GM19372 (cell line): ENCODE measurements at regions not wholly inside any gene's neighbourhood (a gene's known extent, or its start where the extent isn't known, plus 50 kb on each side); places are given as distances from the start of the nearest gene placed in this dataset.
A peak's percentile ranks its signal among the peaks of the same experiment; 100 is the strongest.

Experiments used
- ATAC-seq: cut with Tn5 transposase; IDR thresholded peaks from one replicate; pipeline ENCODE4 v1.9.1; 2021; ENCODE audit warnings: mild to moderate bottlenecking, low read depth, moderate library complexity; ENCODE audit not compliant: unreplicated experiment

GRCh38 chr4:158013858-158014257 lies 159.0 kb downstream of the GASK1B start:
- ATAC-seq: no peak

- ATAC-seq: no peak
These were observed 162.5 kb downstream of the GASK1B start for GRCh38 chr4:158010361-158010760.

GRCh38 chr4:158008551-158009218 lies 164.1 kb downstream of the GASK1B start:
- no peak for ATAC-seq

GRCh38 chr4:158007566-158007965 lies 165.3 kb downstream of the GASK1B start:
- ATAC-seq: no peak

- ATAC-seq: no peak
These were observed 165.8 kb downstream of the GASK1B start for GRCh38 chr4:158006990-158007389.

- no peak for ATAC-seq
These were observed 167.8 kb downstream of the GASK1B start for GRCh38 chr4:158005021-158005420.

GRCh38 chr4:158004101-158004500 lies 168.7 kb downstream of the GASK1B start:
- no peak for ATAC-seq

- no peak for ATAC-seq
These were observed 169.6 kb downstream of the GASK1B start for GRCh38 chr4:158003212-158003611.

- no peak for ATAC-seq
These were observed 170.7 kb downstream of the GASK1B start for GRCh38 chr4:158002173-158002572.

- no peak for ATAC-seq
These were observed 171.1 kb downstream of the GASK1B start for GRCh38 chr4:158001756-158002155.

GRCh38 chr4:157999723-158000122 lies 173.1 kb downstream of the GASK1B start:
- no peak for ATAC-seq

GRCh38 chr4:157997296-157997695 lies 175.5 kb downstream of the GASK1B start:
- no peak for ATAC-seq

GRCh38 chr4:157996061-157997028 lies 176.5 kb downstream of the GASK1B start:
- no peak for ATAC-seq

GRCh38 chr4:157994863-157995262 lies 178.0 kb downstream of the GASK1B start:
- ATAC-seq: no peak

- ATAC-seq: no peak
These were observed 179.6 kb downstream of the GASK1B start for GRCh38 chr4:157992948-157993839.

GRCh38 chr4:157992038-157992705 lies 180.7 kb downstream of the GASK1B start:
- ATAC-seq: peak; percentile 81

- ATAC-seq: no peak
These were observed 184.2 kb downstream of the GASK1B start for GRCh38 chr4:157988641-157989040.

- no peak for ATAC-seq
These were observed 188.4 kb downstream of the GASK1B start for GRCh38 chr4:157984285-157984911.

GRCh38 chr4:157983300-157983699 lies 189.5 kb downstream of the GASK1B start:
- ATAC-seq: no peak

GRCh38 chr4:157980158-157980557 lies 192.7 kb downstream of the GASK1B start:
- no peak for ATAC-seq
